ENCODE measurements at regions not wholly inside any gene's neighbourhood (a gene's known extent, or its start where the extent isn't known, plus 50 kb on each side); places are given as distances from the start of the nearest gene placed in this dataset.
"Not testable (repeated sequence)": the region's sequence is repeated elsewhere in the genome, so short reads cannot be mapped to it uniquely, and the experiment has no call there.

- intact Hi-C loops (cut with DNase I; ENCODE audit: low total_unique reads); H3K27me3 ChIP-seq; H3K4me3 ChIP-seq; DNase-seq; H3K36me3 ChIP-seq; H3K27ac ChIP-seq; H3K4me1 ChIP-seq; in situ Hi-C loops (cut with MboI; ENCODE audit: low pct_ligation_motif_present in 1 of 4, low pct_unique_long_range_greater_than_20kb in 1 of 4, low sequenced_read_pairs in 3 of 4); H3K9me3 ChIP-seq: not testable (repeated sequence)
- 79 to 96% methylated on average over 2 to 3 of the region's 3 CpGs for WGBS, 2 donors (ENCODE audit: low coverage in 1 of 2)
Measured at GRCh38 chr9:41018948-41019347, 109.5 kb downstream of the FOXD4L6 start.

DNA sequence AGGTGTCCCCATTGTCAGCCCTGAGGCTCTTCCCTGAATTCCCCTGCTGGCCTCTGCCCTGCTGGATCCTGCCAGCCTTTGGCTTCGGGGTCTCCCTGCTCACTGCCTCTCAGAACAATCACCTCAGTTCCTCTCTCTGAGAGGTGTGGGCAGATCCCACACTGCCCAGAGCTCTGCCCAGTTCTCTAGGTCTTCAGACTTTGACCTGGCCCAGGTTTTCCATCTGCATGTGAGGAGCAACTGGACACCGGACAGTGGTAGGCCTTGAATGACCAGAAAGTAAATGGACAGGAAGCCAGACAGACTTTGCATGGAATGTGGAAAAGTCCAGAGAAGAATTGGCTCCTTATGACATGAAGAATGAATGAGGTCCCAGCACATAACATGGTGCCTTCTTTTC, 111.8 kb downstream of the FOXD4L6 start:
- DNase-seq; H3K27ac ChIP-seq; H3K4me1 ChIP-seq; H3K27me3 ChIP-seq; H3K9me3 ChIP-seq; intact Hi-C loops (cut with DNase I; ENCODE audit: low total_unique reads); in situ Hi-C loops (cut with MboI; ENCODE audit: low pct_ligation_motif_present in 1 of 4, low pct_unique_long_range_greater_than_20kb in 1 of 4, low sequenced_read_pairs in 3 of 4); H3K4me3 ChIP-seq: not testable (repeated sequence)
- H3K36me3 ChIP-seq = peaks cover 0 to 14% (median 5%) of the 10 kb centered on the region in 4 donors
- WGBS, 2 donors (ENCODE audit: low coverage in 1 of 2) = 91% methylated on average over 1 of the region's 2 CpGs; no CpG with 5 or more reads in 1 of the 2 donors

GRCh38 chr9:40999952-41000700, 128.4 kb downstream of the FOXD4L6 start:
- 78 to 79% methylated on average over 8 of the region's 8 CpGs for WGBS, 2 donors (ENCODE audit: low coverage in 1 of 2)
- H3K36me3 ChIP-seq; H3K9me3 ChIP-seq; H3K27ac ChIP-seq; in situ Hi-C loops (cut with MboI; ENCODE audit: low pct_ligation_motif_present in 1 of 4, low pct_unique_long_range_greater_than_20kb in 1 of 4, low sequenced_read_pairs in 3 of 4); H3K4me1 ChIP-seq; DNase-seq; intact Hi-C loops (cut with DNase I; ENCODE audit: low total_unique reads); H3K4me3 ChIP-seq; H3K27me3 ChIP-seq: not testable (repeated sequence)

DNA sequence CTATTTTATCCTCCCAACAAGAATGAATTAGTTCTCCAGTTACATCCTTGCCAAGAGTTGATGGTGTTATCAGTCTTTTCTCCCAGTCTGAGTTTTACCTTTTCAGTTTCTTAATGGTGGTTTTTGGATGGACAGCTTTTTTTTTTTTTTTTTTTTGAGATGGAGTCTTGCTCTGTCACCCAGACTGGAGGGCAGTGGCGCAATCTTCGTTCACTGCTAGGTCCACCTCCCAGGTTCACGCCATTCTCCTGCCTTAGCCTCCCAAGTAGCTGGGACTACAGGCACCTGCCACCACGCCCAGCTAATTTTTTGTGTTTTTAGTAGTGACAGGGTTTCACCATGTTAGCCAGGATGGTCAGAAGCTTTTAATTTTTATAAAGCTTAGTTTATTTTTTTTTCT, 133.0 kb downstream of the FOXD4L6 start:
- intact Hi-C loops (cut with DNase I; ENCODE audit: low total_unique reads); H3K27me3 ChIP-seq; H3K4me3 ChIP-seq; H3K9me3 ChIP-seq; H3K36me3 ChIP-seq; in situ Hi-C loops (cut with MboI; ENCODE audit: low pct_ligation_motif_present in 1 of 4, low pct_unique_long_range_greater_than_20kb in 1 of 4, low sequenced_read_pairs in 3 of 4); DNase-seq; H3K27ac ChIP-seq: not testable (repeated sequence)
- H3K4me1 ChIP-seq = peaks cover 9 to 31% (median 17%) of the 10 kb centered on the region in 4 donors
- WGBS, 2 donors (ENCODE audit: low coverage in 1 of 2) = 83 to 91% methylated on average over 4 of the region's 4 CpGs

DNA sequence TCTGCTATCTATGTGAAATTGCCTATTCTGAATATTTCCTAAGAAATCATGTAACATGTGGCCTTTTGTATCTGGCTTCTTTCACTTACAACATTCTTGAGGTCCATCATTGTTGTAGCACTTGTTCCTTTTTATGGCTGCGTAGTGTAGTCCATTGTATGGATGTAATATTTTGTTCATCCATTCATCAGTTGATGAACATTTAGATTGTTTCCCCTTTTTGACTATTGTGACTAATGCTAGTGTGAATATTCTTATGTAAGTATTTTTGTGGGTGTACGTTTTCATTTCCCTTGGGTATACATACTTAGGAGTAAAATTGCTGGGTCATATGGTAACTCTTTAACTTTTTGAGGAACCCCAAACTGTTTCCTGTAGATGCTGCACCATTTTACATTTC, 134.6 kb downstream of the FOXD4L6 start:
- 68 to 75% methylated on average over 2 of the region's 2 CpGs for WGBS, 2 donors (ENCODE audit: low coverage in 1 of 2)
- in situ Hi-C loops (cut with MboI; ENCODE audit: low pct_ligation_motif_present in 1 of 4, low pct_unique_long_range_greater_than_20kb in 1 of 4, low sequenced_read_pairs in 3 of 4); H3K27ac ChIP-seq; H3K9me3 ChIP-seq; H3K36me3 ChIP-seq; intact Hi-C loops (cut with DNase I; ENCODE audit: low total_unique reads); DNase-seq; H3K27me3 ChIP-seq: not testable (repeated sequence)
- Histone ChIP-seq H3K4me3 (peak overlapping the region in 1 of 4 donors; percentile 1), H3K4me1 (peaks cover 9 to 32% (median 17%) of the 10 kb centered on the region in 4 donors)

DNA sequence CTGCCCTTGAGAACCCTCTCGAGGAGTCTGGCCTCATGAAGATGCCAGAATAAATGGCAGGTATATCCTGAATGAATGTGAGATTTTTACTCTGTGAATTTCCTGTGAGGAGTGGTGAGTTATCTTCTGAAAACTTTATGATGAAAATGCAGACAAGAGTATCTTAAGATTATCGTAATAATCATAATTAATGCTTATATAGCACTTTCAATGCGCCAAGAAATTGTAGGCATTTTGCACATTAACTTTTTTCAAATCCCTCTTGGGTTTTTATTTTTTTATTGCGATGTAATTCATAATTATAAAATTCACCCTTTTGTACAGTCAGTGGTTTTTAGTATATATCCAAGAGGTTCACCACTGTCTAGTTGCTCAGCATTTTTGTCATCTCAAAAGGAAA, 135.1 kb downstream of the FOXD4L6 start:
- H3K27ac ChIP-seq; in situ Hi-C loops (cut with MboI; ENCODE audit: low pct_ligation_motif_present in 1 of 4, low pct_unique_long_range_greater_than_20kb in 1 of 4, low sequenced_read_pairs in 3 of 4); intact Hi-C loops (cut with DNase I; ENCODE audit: low total_unique reads); H3K9me3 ChIP-seq; H3K36me3 ChIP-seq; DNase-seq; H3K27me3 ChIP-seq: not testable (repeated sequence)
- WGBS, 2 donors (ENCODE audit: low coverage in 1 of 2) = 68 to 80% methylated on average over 4 of the region's 4 CpGs
- Histone ChIP-seq H3K4me3 (peak overlapping the region in 1 of 4 donors; percentile 87), H3K4me1 (peaks cover 9 to 32% (median 17%) of the 10 kb centered on the region in 4 donors)

DNA sequence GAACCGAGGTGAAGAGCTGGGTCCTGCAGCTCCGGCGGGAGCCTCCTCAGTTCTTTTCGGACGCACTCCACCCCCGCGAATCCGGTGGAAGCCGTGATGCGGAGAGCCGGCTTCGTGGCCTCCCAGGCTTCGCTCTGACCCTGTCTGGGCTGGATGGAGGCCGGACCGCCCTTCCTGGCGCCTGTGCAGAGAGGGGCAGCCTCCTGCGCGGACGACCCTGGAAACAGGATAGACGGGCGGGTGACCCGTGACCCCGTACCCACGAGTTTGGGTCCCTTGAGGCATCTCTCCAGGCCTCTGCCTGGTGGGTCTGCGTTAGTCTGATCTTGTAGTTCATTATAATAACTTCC, 136.0 kb downstream of the FOXD4L6 start:
- in situ Hi-C loops (cut with MboI; ENCODE audit: low pct_ligation_motif_present in 1 of 4, low pct_unique_long_range_greater_than_20kb in 1 of 4, low sequenced_read_pairs in 3 of 4); H3K27me3 ChIP-seq; intact Hi-C loops (cut with DNase I; ENCODE audit: low total_unique reads); H3K36me3 ChIP-seq; H3K9me3 ChIP-seq; DNase-seq: not testable (repeated sequence)
- Histone ChIP-seq H3K4me1 (peaks cover 9 to 27% (median 17%) of the 10 kb centered on the region in 4 donors), H3K27ac (peak overlapping the region; percentile 90 to 98 (median 93)), H3K4me3 (peak overlapping the region; percentile 51 to 91 (median 70))
- WGBS, 2 donors (ENCODE audit: low coverage in 1 of 2) = 11 to 12% methylated on average over 20 to 25 of the region's 25 CpGs
